HepG2 (cell line): ENCODE measurements at regions not wholly inside any gene's neighbourhood (a gene's known extent, or its start where the extent isn't known, plus 50 kb on each side); places are given as distances from the start of the nearest gene placed in this dataset.

Source experiments
- ATAC-seq: fragments of 200-7000 bp; cut with Tn5 transposase; 3 replicates; pipeline ENCODE4 v1.9.1; 2020; ENCODE audit warnings: mild to moderate bottlenecking, moderate library complexity
- BruUV-seq: library from RNA; stranded (reverse); fragments of 400-500 nt; replicated peaks from 2 replicates; lab custom pipeline; 2021; lab: Mats Ljungman, UMichigan
- CTCF ChIA-PET: fragments of 300-600 bp; formaldehyde crosslinking; extraction: SDS; loops from one replicate; lab custom pipeline; 2021; ENCODE audit warnings: low total read pairs, inconsistent platforms, low intra/inter-chr PET ratio; lab: Yijun Ruan, JAX
- POLR2A ChIA-PET: fragments of 350-600 bp; sonication (Branson Sonifier 250); formaldehyde crosslinking; loops from one replicate; lab custom pipeline; 2020; ENCODE audit warnings: antibody characterized with exemption, inconsistent platforms; lab: Yijun Ruan, JAX
- DNase-seq: peaks from one replicate; pipeline ENCODE4 v3.0.0-alpha.2; 2015; ENCODE audit warnings: low spot score
- FAIRE-seq: peaks from 3 replicates; lab custom pipeline; 2011; peaks lifted over from hg19 to GRCh38; lab: Jason Lieb, UNC
- H2AFZ ChIP-seq: one replicate; pipeline ENCODE4 v1.6.1; 2011; ENCODE audit warnings: low read length, inconsistent platforms
- H3K27ac ChIP-seq: fragments of 300-600 bp; 3 replicates; pipeline ENCODE4 v1.8.0; 2011; ENCODE audit warnings: mixed run types, mild to moderate bottlenecking, mixed read lengths, low read length, inconsistent platforms; ENCODE audit not compliant: insufficient read depth; ENCODE audit errors: extremely low read length
- H3K27me3 ChIP-seq, 2 experiments: fragments of 200-600 bp in 1 of 2; 2 replicates in 1 of 2; 3 replicates in 1 of 2; pipeline versions ENCODE4 v1.6.0 to v1.8.0; 2011; ENCODE audit warnings: low read length in 2 of 2, mild to moderate bottlenecking in 2 of 2, moderate library complexity in 2 of 2, inconsistent platforms in 1 of 2; ENCODE audit not compliant: insufficient read depth in 2 of 2, control insufficient read depth in 1 of 2
- H3K36me3 ChIP-seq, 2 experiments: fragments of 200-600 bp in 1 of 2; replicated peaks in 1 of 2; 2 replicates in 1 of 2; 3 replicates in 1 of 2; pipeline versions ENCODE4 v1.5.1 to v1.8.0; 2011; ENCODE audit warnings: low read length in 2 of 2, inconsistent platforms in 1 of 2; ENCODE audit not compliant: insufficient read depth in 2 of 2, control insufficient read depth in 1 of 2
- H3K4me1 ChIP-seq: 2 replicates; pipeline ENCODE4 v1.5.1; 2012; ENCODE audit warnings: low read length, inconsistent platforms; ENCODE audit not compliant: insufficient read depth
- H3K4me2 ChIP-seq: 2 replicates; pipeline ENCODE4 v1.6.0; 2011; ENCODE audit warnings: low read depth, low read length, inconsistent platforms
- H3K4me3 ChIP-seq, 3 experiments: fragments of 200-600 bp in 1 of 3; sonication (generic), shearing (Covaris generic) in 1 of 3; replicated peaks in 1 of 3; 2 replicates each; pipeline ENCODE4 v1.5.1; 2011 to 2016; ENCODE audit warnings: low read length in 3 of 3, inconsistent platforms in 2 of 3, low read depth in 2 of 3, mild to moderate bottlenecking in 2 of 3, control low read depth in 1 of 3, mixed read lengths in 1 of 3; ENCODE audit not compliant: insufficient read depth in 1 of 3
- H3K79me2 ChIP-seq: one replicate; pipeline ENCODE4 v1.6.1; 2011; ENCODE audit warnings: low read length, inconsistent platforms; ENCODE audit not compliant: insufficient read depth
- H3K9ac ChIP-seq: 2 replicates; pipeline ENCODE4 v1.6.0; 2011; ENCODE audit warnings: mild to moderate bottlenecking, low read depth, low read length, inconsistent platforms; ENCODE audit not compliant: insufficient read depth
- H3K9me3 ChIP-seq: 2 replicates; pipeline ENCODE4 v1.5.1; 2012; ENCODE audit warnings: mild to moderate bottlenecking, low read length
- H4K20me1 ChIP-seq: 2 replicates; pipeline ENCODE4 v1.6.0; 2011; ENCODE audit warnings: inconsistent platforms, mild to moderate bottlenecking, low read length, moderate library complexity; ENCODE audit not compliant: insufficient read depth
- ARHGAP35 ChIP-seq: sonication (generic); formaldehyde crosslinking; IDR thresholded peaks from 2 replicates; pipeline ENCODE4 v1.9.0; 2022; ENCODE audit warnings: mild to moderate bottlenecking, inconsistent platforms, moderate library complexity, missing genetic modification reagents, borderline replicate concordance
- ELF1 ChIP-seq: sonication (generic); formaldehyde crosslinking; IDR thresholded peaks from 2 replicates; pipeline ENCODE4 v1.4.0; 2020; ENCODE audit warnings: missing genetic modification reagents
- IKZF5 ChIP-seq: IDR thresholded peaks from 2 replicates; pipeline ENCODE4 v1.6.1; 2018; ENCODE audit warnings: missing genetic modification reagents, mild to moderate bottlenecking, missing compliant biosample characterization
- KAT2B ChIP-seq: fragments of 150-350 bp; IDR thresholded peaks from 2 replicates; pipeline ENCODE4 v1.6.1; 2014; ENCODE audit warnings: low read depth, low read length, borderline replicate concordance
- TEAD3 ChIP-seq: optimal IDR thresholded peaks from 2 replicates; pipeline ENCODE3; 2016; ENCODE audit warnings: borderline replicate concordance
- TFAP4 ChIP-seq: sonication (generic); IDR thresholded peaks from 2 replicates; pipeline ENCODE4 v1.6.1; 2016; ENCODE audit warnings: low read depth, borderline replicate concordance
- ZBTB3 ChIP-seq: sonication (generic); formaldehyde crosslinking; IDR thresholded peaks from 2 replicates; pipeline ENCODE4 v1.4.0; 2020; ENCODE audit warnings: low read depth, mild to moderate bottlenecking, moderate library complexity, missing genetic modification reagents, borderline replicate concordance
- ZNF142 ChIP-seq: sonication (generic); formaldehyde crosslinking; IDR thresholded peaks from 2 replicates; pipeline ENCODE4 v1.4.0; 2020; ENCODE audit warnings: missing genetic modification reagents
- ZNF431 ChIP-seq: sonication (generic); formaldehyde crosslinking; IDR thresholded peaks from 2 replicates; pipeline ENCODE4 v1.9.0; 2022; ENCODE audit warnings: missing genetic modification reagents, low read depth, mild to moderate bottlenecking, borderline replicate concordance
- ZNF660 ChIP-seq: sonication (generic); formaldehyde crosslinking; IDR thresholded peaks from 2 replicates; pipeline ENCODE4 v1.5.1; 2020; ENCODE audit warnings: mild to moderate bottlenecking, low read depth, missing genetic modification reagents, borderline replicate concordance
- in situ Hi-C: cut with HindIII; loops from 2 replicates; pipeline ENCODE4 v1.10.0; 2017; ENCODE audit warnings: low pct_unique_long_range_greater_than_20kb; ENCODE audit not compliant: extremely low pct_ligation_motif_present
- intact Hi-C: fragments of 100-400 bp; cut with micrococcal nuclease; formaldehyde crosslinking; loops from one replicate; pipeline ENCODE4 v1.10.0; 2022; ENCODE audit not compliant: unreplicated experiment

- TF ChIP-seq ZNF142 (no peak), TEAD3 (CRISPR knock-in tag) (no peak), ZBTB3 (CRISPR knock-in tag) (no peak)
These were observed 549.9 kb upstream of the DPPA4 start (continued) for GRCh38 chr3:109887293-109887692.

- Histone ChIP-seq H3K4me1 (no peaks in the 10 kb centered on the region), H3K27ac (no peak overlapping the region), H2AFZ (no peak overlapping the region), H3K9ac (no peak overlapping the region), H3K27me3 (no peaks in the 10 kb centered on the region; a peak in 1 of 5 replicates), H3K9me3 (peaks cover 64% of the 10 kb centered on the region), H3K4me3 (no peak overlapping the region), H4K20me1 (no peaks in the 10 kb centered on the region), H3K36me3 (no peaks in the 10 kb centered on the region), H3K79me2 (no peaks in the 10 kb centered on the region), H3K4me2 (no peak overlapping the region)
- FAIRE-seq (no peak), DNase-seq (no peak), ATAC-seq (no peak)
- in situ Hi-C loops (no loop called here), intact Hi-C loops (no loop called here)
- ChIA-PET CTCF (no interaction called here), POLR2A (no interaction called here)
- no TSS peak for BruUV-seq
- no peak for TF ChIP-seq ARHGAP35
- no peak for TF ChIP-seq TFAP4
- no peak for TF ChIP-seq ELF1
- no peak for TF ChIP-seq ZNF660 (CRISPR knock-in tag)
- no peak for TF ChIP-seq ZNF431 (CRISPR knock-in tag)
- no peak for TF ChIP-seq IKZF5 (CRISPR knock-in tag)
- no peak for TF ChIP-seq KAT2B
These were observed 550.7 kb upstream of the DPPA4 start for GRCh38 chr3:109888026-109888425.
